ENCODE measurements at regions not wholly inside any gene's neighbourhood (a gene's known extent, or its start where the extent isn't known, plus 50 kb on each side); places are given as distances from the start of the nearest gene placed in this dataset.
"Not testable (repeated sequence)": the region's sequence is repeated elsewhere in the genome, so short reads cannot be mapped to it uniquely, and the experiment has no call there.

DNA sequence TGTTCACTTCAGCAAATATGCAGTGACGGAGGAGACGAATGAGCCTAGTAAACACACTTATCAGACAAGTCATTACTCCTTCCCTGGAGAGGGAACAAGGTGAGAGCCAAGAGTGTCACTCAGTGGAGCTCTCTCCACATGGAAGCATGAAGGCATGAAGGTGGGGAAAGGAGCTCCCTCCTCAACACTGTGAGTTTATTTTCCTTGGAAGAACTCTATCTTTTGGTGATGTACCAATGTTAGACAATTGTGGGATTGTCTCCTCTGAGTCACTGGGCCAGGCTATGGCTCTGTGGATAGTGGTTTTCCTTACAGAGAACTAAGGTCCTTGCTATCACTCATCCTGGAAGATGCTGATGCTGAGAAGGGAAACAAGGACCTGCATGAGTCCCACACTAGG lies 200.2 kb downstream of the CPEB2 start:
- no peak for ATAC-seq
- intact Hi-C loops (cut with DNase I): no loop called here
- no peak for TF ChIP-seq POLR2A (IDR thresholded peaks at IDR 0.05)
- TF ChIP-seq, protein P1, sequence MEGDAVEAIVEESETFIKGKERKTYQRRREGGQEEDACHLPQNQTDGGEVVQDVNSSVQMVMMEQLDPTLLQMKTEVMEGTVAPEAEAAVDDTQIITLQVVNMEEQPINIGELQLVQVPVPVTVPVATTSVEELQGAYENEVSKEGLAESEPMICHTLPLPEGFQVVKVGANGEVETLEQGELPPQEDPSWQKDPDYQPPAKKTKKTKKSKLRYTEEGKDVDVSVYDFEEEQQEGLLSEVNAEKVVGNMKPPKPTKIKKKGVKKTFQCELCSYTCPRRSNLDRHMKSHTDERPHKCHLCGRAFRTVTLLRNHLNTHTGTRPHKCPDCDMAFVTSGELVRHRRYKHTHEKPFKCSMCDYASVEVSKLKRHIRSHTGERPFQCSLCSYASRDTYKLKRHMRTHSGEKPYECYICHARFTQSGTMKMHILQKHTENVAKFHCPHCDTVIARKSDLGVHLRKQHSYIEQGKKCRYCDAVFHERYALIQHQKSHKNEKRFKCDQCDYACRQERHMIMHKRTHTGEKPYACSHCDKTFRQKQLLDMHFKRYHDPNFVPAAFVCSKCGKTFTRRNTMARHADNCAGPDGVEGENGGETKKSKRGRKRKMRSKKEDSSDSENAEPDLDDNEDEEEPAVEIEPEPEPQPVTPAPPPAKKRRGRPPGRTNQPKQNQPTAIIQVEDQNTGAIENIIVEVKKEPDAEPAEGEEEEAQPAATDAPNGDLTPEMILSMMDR (IDR thresholded peaks at IDR 0.05): no peak

DNA sequence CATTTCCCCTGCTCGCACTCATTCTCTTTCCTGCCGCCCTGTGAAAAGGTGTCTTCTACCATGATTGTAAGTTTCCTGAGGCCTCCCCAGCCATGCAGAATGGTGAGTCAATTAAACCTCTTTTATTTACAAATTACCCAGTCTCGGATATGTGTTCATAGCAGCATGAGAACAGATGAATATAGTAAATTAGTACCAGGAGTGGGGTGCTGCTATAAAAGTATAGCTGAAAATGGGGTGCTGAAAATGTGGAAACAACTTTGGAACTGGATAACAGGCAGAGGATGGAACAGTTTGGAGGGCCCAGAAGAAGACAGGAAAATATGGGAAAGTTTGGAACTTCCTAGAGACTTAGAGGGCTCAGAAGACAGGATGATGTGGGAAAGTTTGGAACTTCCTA lies 204.2 kb downstream of the CPEB2 start:
- ATAC-seq: not testable (repeated sequence)

More for the DNA sequence above, 200.2 kb downstream of the CPEB2 start:
- no peak for DNase-seq
- Histone ChIP-seq H3K27me3 (no peaks in the 10 kb centered on the region), H3K4me1 (no peaks in the 10 kb centered on the region), H3K9me3 (peaks cover 0 to 6% (median 0%) of the 10 kb centered on the region in 3 donors), H3K27ac (no peak overlapping the region), H3K36me3 (replicated peaks in 1 of 2; ENCODE audit: insufficient read depth in 1 of 2, low read depth in 2 of 2) (no peaks in the 10 kb centered on the region), H3K4me3 (no peak overlapping the region)
- 22 to 38% methylated on average over 2 of the region's 2 CpGs for WGBS, 2 donors

DNA sequence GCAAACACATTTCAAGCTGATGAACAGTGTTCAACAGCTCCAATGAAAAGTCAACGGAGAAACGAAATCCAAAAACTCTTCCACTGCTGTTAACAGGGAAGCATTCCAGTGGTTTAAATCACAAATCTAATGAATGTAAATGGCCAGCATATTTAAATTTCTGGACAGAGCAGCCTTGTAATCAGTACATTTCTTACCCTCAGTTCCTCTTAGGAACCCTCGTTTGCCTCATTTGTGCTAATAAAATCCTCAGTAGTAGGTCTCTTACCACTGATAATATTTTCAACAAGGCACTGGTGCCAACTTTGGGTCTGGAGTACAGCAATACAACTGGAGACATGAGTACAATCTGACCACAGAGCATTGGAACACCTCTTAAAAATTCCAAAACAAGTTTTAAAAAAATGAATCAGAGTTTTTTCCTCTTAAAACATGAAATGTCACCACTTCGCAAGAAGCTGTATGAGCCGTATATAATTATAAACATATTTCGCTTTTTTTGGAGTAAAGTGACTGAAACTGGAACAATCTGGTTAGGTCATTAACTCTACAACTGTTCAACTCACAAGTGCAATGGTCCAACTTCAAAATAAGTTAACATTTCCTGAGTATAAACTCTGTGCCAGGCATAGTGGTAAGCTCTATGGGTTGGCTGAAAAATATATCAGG lies 211.2 kb downstream of the CPEB2 start:
- TF ChIP-seq, protein P1 (IDR thresholded peaks at IDR 0.05): no peak
- no peak for TF ChIP-seq POLR2A (IDR thresholded peaks at IDR 0.05)
- no peaks in the 10 kb centered on the region for H3K36me3 ChIP-seq (replicated peaks in 1 of 2; ENCODE audit: insufficient read depth in 1 of 2, low read depth in 2 of 2)
- H3K4me1 ChIP-seq: no peaks in the 10 kb centered on the region
- no peak overlapping the region for H3K4me3 ChIP-seq
- H3K27me3 ChIP-seq: no peaks in the 10 kb centered on the region
- ATAC-seq: no peak
- intact Hi-C loops (cut with DNase I): no loop called here
- no peak overlapping the region for H3K27ac ChIP-seq
- no peaks in the 10 kb centered on the region for H3K9me3 ChIP-seq
- no peak for DNase-seq
- WGBS, 2 donors: 73 to 76% methylated on average over 6 of the region's 6 CpGs

More for the DNA sequence above, 204.2 kb downstream of the CPEB2 start:
- H3K27ac ChIP-seq; H3K9me3 ChIP-seq; H3K36me3 ChIP-seq (replicated peaks in 1 of 2; ENCODE audit: insufficient read depth in 1 of 2, low read depth in 2 of 2); DNase-seq; H3K4me3 ChIP-seq; intact Hi-C loops (cut with DNase I); H3K4me1 ChIP-seq; H3K27me3 ChIP-seq: not testable (repeated sequence)
- 71 to 73% methylated on average over 3 of the region's 3 CpGs for WGBS, 2 donors

DNA sequence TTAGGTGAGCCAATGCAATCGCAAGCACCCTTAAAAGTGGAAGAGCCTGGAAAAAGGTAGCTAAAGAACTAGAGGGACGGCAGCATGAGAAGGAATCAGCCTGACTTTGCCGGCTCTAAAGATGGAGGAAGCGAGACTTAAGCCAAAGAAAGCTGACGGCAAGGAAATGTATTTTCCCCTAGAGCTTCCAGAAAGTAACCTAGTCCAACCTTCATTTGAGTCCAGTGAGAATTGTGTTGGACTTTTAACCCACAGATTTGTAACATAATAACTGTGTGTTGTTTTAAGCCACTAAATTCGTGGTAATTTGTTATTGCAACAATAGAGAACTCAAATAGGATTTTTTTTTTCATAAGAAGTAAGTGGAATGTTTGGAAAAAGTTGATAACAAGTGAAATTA lies 212.7 kb upstream of the C1QTNF7 start:
- ATAC-seq (no peak), DNase-seq (no peak)
- Histone ChIP-seq H3K9me3 (no peaks in the 10 kb centered on the region), H3K4me3 (no peak overlapping the region), H3K36me3 (replicated peaks in 1 of 2; ENCODE audit: insufficient read depth in 1 of 2, low read depth in 2 of 2) (no peaks in the 10 kb centered on the region), H3K27me3 (no peaks in the 10 kb centered on the region), H3K4me1 (no peaks in the 10 kb centered on the region), H3K27ac (no peak overlapping the region)
- TF ChIP-seq POLR2A (IDR thresholded peaks at IDR 0.05): no peak
- TF ChIP-seq, protein P1 (IDR thresholded peaks at IDR 0.05): no peak
- intact Hi-C loops (cut with DNase I): no loop called here
- 68 to 72% methylated on average over 6 of the region's 6 CpGs for WGBS, 2 donors

DNA sequence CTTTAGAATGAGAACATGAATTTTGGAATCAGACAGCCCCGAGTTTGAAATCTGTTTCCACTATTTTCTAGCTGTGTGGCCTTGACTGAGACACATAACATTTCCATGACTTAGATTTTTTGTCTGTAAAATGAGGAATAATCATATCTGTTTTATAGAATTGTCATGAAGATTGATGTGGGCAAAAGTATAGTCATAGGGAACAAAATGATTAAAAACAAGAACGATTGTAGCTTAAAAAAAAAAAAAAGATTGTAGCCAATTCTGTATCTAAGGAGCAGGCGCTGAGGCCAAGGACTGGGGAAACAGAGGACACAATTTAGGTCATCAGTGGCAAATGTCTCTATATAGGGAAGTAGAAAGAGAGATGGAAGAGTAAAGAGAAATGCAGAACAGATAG lies 201.6 kb upstream of the C1QTNF7 start:
- Histone ChIP-seq H3K4me3 (no peak overlapping the region), H3K27ac (no peak overlapping the region), H3K9me3 (no peaks in the 10 kb centered on the region), H3K36me3 (replicated peaks in 1 of 2; ENCODE audit: insufficient read depth in 1 of 2, low read depth in 2 of 2) (no peaks in the 10 kb centered on the region), H3K27me3 (no peaks in the 10 kb centered on the region), H3K4me1 (no peaks in the 10 kb centered on the region)
- TF ChIP-seq, protein P1 (IDR thresholded peaks at IDR 0.05): no peak
- no peak for TF ChIP-seq POLR2A (IDR thresholded peaks at IDR 0.05)
- DNase-seq: no peak
- ATAC-seq: no peak
- 71 to 72% methylated on average over 3 of the region's 3 CpGs for WGBS, 2 donors
- intact Hi-C loops (cut with DNase I): no loop called here

Measured in body of pancreas (tissue), 4 donors.